Breast epithelium (tissue), 4 donors: ENCODE measurements at regions not wholly inside any gene's neighbourhood (a gene's known extent, or its start where the extent isn't known, plus 50 kb on each side); places are given as distances from the start of the nearest gene placed in this dataset.

ENCODE experiments used
- DNase-seq, 2 donors: peaks; one replicate each; pipeline ENCODE4 v3.0.0-alpha.2; 2019; ENCODE audit warnings: low spot score in 2 of 2
- H3K27ac ChIP-seq, 2 donors: fragments of 200-600 bp; sonication (generic) in 1 of 2; one replicate each; pipeline ENCODE4 v1.5.1; 2016 to 2019; ENCODE audit warnings: mild to moderate bottlenecking in 1 of 2
- H3K27me3 ChIP-seq, 2 donors: fragments of 200-600 bp; sonication (generic) in 1 of 2; one replicate each; pipeline versions ENCODE4 v1.5.1 to v1.6.0; 2017 to 2019; ENCODE audit warnings: control low read depth in 1 of 2, mild to moderate bottlenecking in 1 of 2
- H3K36me3 ChIP-seq: fragments of 200-600 bp; one replicate; pipeline ENCODE4 v1.5.1; 2019
- H3K4me1 ChIP-seq, 2 donors: fragments of 200-600 bp; sonication (generic); one replicate each; pipeline ENCODE4 v1.5.1; 2016 to 2019; ENCODE audit warnings: control low read depth in 1 of 2
- H3K4me3 ChIP-seq, 3 donors: fragments of 200-600 bp; sonication (generic); 1 replicate in 2 of 3; 2 replicates in 1 of 3; pipeline ENCODE4 v1.5.1; 2016 to 2019; ENCODE audit warnings: mild to moderate bottlenecking in 3 of 3, moderate library complexity in 2 of 3
- H3K9me3 ChIP-seq, 2 donors: fragments of 200-600 bp; sonication (generic) in 1 of 2; one replicate each; pipeline ENCODE4 v1.5.1; 2016 to 2019; ENCODE audit warnings: control low read depth in 1 of 2
- CTCF ChIP-seq, 3 donors: fragments of 450-650 bp; IDR thresholded peaks; one replicate each; pipeline ENCODE4 v1.5.1; 2016 to 2017; ENCODE audit warnings: antibody characterized with exemption in 3 of 3, mild to moderate bottlenecking in 3 of 3, moderate library complexity in 3 of 3
- POLR2A ChIP-seq: fragments of 450-650 bp; IDR thresholded peaks from one replicate; pipeline ENCODE4 v1.6.1; 2016; ENCODE audit warnings: antibody characterized with exemption, mild to moderate bottlenecking, moderate library complexity
- POLR2AphosphoS5 ChIP-seq, 3 donors: sonication (generic); formaldehyde crosslinking; IDR thresholded peaks; one replicate each; pipeline ENCODE4 v1.6.1; 2017; ENCODE audit warnings: antibody characterized with exemption in 3 of 3
- intact Hi-C: fragments of 100-400 bp; cut with DNase I; formaldehyde crosslinking; loops from one replicate; pipeline ENCODE4 v1.15.1; 2023; ENCODE audit warnings: low total_unique reads

- DNase-seq: no peak
- H3K36me3 ChIP-seq: no peaks in the 10 kb centered on the region
- no peak overlapping the region for H3K27ac ChIP-seq
- H3K4me1 ChIP-seq: no peaks in the 10 kb centered on the region
- TF ChIP-seq POLR2AphosphoS5 (IDR thresholded peaks at IDR 0.05) (no peak), POLR2A (no peak), CTCF (IDR thresholded peaks at IDR 0.05) (no peak)
- no peaks in the 10 kb centered on the region for H3K9me3 ChIP-seq
- no peaks in the 10 kb centered on the region for H3K27me3 ChIP-seq
- intact Hi-C loops: no loop called here
- H3K4me3 ChIP-seq: no peak overlapping the region
These were observed 50.2 kb upstream of the NUF2 start for GRCh38 chr1:163271535-163271934.
